NCI-H187 treated with DMSO at 0.1 percent for 48 hours (cell line): ENCODE measurements at regions not wholly inside any gene's neighbourhood (a gene's known extent, or its start where the extent isn't known, plus 50 kb on each side); places are given as distances from the start of the nearest gene placed in this dataset.

Experiments
- DNase-seq: peaks from one replicate; lab custom pipeline; 2025; lab: John Stamatoyannopoulos, UW

GRCh38 chr9:113787871-113788270 is 88.2 kb upstream of the ZNF618 start:
- no peak for DNase-seq

DNA sequence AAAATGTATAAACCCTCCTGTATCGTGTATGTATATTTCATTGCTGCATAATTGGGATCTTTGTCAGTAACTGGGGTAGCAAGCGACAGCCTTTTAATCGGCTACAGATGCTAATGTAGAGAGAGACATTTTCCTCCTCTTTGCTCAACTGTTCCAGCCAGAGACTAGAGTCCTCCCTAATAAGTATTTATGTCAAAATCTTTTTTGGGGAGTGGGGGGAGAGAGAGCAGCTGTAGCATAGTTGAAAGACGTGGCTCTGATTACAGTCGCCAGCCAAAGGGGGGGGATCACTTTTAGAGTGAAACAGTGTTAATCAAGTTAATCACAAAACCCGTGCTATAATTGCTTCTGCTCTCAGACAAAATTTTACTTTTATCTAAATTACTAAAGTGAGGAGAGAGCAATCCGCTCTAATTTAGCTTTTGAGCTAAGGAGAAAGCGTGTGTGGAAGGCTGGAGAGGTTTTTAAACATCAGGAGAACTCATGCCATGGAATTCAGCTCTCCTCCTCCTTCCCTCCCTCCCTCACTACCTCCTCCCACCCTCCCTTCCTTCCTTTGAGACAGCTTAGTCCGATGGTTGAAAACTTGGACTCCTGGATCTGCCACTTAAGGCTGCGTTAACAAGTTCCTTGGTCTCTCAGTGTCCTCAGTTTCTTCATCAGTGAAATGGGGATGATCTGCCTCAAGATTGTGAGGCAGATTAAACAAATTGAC is 87.3 kb upstream of the ZNF618 start:
- DNase-seq = no peak

GRCh38 chr9:113790093-113790492 is 86.0 kb upstream of the ZNF618 start:
- DNase-seq = no peak

DNA sequence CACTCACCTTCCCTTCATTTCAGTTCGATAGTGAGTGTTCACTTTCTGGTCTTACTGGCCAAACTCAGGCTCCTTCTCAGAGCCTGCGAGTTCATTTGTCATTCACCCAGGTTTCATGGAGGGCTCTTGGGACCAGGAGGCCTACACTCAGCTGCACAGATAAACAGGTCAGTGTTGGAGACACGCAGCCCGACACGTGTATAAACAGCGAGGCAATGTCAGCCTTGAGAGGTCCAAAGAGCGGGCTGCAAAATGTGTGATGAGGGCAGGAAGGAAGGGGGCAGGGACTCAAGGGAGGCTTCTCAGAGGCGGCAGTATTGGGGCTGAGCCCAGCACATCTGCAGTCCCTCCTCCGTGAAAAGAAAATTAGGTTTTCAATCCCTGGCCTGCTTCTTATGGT is 82.6 kb upstream of the ZNF618 start:
- DNase-seq = no peak

GRCh38 chr9:113794721-113795120 is 81.4 kb upstream of the ZNF618 start:
- no peak for DNase-seq

DNA sequence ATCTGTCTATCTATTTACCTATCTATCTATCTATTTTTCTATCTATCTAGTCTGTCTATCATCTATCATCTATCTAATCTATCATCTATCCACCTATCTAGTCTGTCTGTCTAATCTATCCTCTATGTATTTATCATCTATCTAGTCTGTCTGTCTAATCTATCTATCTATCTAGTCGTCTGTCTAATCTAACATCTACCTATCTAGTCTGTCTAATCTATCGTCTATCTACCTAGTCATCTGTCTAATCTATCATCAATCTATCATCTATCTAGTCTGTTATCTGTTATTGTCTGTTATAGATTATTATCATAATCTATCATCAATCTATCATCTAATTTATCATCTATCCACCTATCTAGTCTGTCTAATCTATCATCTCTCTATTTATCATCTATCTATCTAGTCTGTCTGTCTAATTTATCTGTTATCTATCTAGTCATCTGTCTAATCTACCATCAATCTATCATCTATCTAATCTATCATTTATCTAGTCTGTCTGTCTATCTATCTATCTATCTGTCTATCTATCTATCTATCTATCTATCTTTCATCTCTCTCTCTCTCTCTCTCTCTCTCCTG is 80.2 kb upstream of the ZNF618 start:
- no peak for DNase-seq

GRCh38 chr9:113796646-113797426 is 79.3 kb upstream of the ZNF618 start:
- no peak for DNase-seq

DNA sequence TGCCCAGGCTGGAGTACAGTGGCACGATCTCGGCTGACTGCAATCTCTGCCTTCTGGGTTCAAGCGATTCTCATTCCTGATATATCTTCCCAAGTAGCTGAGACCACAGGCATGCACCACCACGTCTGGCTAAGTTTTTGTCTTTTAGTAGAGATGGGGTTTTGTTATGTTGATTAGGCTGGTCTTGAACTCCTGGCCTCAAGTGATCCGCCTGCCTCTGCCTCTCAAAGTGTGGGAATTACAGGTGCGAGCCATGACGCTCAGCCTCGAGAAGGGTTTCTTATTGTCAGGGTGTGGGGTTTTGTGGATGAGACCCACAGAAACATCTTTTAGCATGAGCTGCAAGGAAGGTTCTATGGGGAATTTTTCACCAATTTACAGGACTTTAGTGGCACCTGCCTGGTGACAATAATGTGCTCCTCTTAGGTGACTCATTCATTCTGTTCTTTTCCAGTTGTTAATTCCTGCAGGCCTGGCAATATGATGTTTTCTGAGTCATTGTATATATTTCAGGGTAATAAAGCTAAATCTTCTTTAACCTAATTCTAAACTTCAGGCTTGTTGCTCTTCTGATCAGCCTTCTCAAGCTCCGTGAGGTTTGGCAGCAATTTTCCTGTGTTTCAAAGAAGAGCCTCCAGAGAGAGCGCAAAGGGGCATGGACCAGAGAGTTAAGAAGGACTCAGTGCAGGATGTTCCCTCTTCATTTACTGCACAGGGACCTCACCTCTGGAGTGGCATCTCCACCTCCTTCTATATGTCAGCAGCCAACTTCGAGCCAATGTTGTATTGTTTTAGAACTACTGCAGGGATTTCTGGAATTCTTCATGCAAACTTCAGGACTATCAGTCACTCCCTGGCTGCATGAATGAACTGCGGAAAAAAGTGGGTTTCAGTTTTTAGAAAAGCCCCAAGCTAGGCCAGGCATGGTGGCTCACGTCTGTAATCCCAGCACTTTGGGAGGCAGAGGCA is 77.8 kb upstream of the ZNF618 start:
- DNase-seq = no peak

DNA sequence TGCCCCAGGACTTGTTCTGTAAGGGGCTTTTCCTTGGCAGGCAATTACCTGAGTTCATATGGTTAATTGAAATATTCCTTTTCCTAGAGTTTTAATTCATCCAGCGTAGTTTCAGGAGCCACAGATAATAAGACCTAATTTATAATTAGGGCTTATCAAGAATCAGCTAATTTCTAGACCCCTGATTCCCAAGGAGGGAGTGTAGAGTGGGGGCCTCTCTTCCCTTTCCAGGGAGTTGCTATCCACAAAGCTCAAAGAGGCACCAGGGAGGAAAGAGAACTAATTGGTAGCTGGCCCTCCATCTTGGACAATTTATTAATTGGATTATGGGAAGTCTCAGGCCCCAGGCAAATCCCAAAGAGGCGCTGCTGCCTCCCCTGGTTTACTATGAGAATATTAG is 75.8 kb upstream of the ZNF618 start:
- no peak for DNase-seq

GRCh38 chr9:113803811-113804589 is 72.1 kb upstream of the ZNF618 start:
- DNase-seq = no peak

DNA sequence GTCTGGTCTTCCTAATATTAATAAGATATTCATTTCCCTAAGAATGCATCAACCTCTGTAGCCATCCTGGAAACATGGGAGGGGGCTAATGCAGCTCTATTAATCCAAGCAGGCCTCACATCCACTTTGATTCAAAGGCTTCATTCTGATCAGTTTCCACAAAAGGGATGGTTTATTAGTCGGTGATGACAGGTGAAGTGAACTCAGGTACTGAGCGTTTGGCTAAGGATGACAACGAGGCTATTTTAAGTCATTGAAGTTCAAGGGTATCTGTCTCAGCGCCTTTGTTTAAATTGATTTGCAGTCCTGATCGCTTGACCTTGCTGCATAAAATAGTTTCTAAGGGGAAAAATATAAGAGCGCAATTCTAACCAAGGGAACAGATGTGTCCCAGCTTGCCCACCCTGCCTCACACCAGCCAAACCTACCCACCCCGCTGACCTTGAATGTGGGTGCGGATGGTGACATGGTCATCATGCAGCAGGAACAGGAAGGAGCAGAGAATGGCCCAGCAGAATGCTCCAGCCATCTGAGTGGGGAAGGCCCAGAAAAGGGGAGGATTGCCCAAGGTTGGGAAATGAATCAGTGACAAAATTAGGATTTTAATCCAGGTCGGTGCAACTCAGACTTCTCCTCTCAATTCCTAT is 70.5 kb upstream of the ZNF618 start:
- DNase-seq = no peak

GRCh38 chr9:113807173-113808061 is 68.7 kb upstream of the ZNF618 start:
- no peak for DNase-seq

DNA sequence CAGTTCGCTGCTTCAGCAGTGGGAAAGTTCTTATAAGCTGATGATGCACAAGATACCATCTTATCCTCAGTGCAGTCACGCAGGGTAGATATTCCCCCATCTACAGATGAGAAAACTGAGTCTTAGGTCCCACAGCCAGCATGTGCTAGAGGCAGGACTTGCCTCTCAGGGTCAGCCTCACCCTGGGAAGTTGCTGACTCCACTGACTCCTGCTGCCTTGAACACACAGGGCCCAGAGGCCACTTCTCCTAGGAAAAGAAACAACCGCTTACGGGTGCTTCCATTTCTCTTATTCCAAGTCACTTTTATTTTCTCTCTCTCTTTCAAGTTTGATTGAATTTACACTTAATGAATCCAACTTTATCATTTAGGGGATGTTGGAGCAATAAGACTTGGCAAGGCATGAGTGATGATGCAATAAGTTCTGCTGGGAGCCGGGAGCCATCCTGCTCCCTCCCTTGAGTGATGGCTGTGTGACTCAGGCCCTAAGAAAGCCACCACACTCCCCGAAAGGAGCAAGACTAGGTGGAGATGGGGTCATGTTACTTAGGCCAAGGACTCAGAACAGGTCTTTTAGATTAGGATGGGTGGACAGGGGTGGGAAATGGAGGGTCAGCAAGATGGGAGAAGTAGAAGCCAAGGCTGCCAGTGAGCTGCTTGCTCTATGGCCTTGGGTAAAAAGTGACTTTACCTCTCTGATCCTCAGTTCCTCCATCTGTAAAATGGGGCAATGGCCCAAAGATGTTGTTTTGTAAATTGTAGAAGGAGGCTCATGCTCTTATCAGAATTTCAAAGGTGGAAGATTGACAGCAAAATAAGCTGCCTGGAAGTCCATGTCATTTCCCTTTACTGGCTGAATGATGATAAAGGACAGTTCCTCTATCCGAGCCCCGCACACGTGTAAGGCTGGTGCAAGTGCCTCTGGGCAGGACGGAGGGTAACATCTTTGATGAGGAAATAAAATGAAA is 67.4 kb upstream of the ZNF618 start:
- DNase-seq = no peak

DNA sequence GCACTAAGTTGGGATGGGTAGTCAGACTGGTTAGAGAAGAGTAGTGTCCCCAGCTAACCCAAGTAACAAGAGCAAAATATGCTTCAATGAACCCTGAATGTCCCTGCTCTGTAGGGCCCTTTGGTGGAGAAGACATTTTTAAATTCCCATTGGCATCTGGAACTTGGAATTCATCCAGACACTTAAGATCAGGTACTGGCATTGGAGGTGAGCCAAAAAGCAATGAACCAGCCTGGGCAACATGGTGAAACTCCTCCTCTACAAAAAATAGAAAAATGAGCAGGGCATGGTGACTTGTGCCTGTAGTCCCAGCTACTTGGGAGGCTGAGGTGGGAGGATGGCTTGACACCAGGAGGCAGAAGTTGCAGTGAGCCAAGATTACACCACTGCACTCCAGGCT is 58.9 kb upstream of the ZNF618 start:
- no peak for DNase-seq

DNA sequence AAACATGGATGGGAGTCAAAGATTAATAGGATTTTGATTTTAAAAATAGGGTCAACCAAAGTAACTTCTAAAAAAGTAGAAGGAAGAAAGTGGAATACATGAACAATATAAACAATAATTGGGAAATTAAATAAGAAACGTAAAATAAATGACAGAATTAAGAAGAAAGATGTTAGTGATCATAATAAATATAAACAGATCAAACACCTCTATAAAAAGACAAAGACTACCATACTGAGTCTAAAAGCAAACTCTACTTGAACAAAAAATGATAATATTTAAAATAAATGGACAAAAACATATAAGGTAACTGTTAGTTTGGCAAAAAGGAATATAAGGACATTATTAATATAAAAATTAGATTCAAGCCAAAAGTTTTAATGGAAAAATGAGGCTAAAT is 57.7 kb upstream of the ZNF618 start:
- DNase-seq = no peak

DNA sequence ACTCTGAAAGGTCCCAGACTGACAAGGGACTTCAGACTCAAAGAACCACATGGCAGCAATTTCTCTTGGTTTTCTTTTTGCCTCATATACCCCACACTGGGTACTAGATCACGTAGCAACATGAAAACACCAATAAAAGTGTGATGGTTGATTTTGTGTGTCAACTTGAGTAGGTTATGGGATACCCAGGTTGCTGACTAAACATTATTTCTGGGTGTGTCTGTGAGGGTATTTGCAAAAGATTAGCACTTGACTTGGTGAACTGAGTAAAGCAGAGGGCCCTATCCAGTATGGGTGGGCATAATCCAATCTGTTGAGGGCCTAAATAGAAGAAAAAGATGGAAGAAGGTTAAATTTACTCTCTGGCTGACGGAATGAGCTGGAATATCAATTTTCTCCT is 53.8 kb upstream of the ZNF618 start:
- DNase-seq = no peak

- no peak for DNase-seq
Observed at GRCh38 chr9:113823421-113823820, 52.7 kb upstream of the ZNF618 start.
